GM19467 (cell line): ENCODE measurements at regions not wholly inside any gene's neighbourhood (a gene's known extent, or its start where the extent isn't known, plus 50 kb on each side); places are given as distances from the start of the nearest gene placed in this dataset.

Experiments
- ATAC-seq: cut with Tn5 transposase; IDR thresholded peaks from one replicate; pipeline ENCODE4 v1.9.1; 2021; ENCODE audit warnings: mild to moderate bottlenecking, moderate library complexity; ENCODE audit not compliant: unreplicated experiment

- no peak for ATAC-seq
Observed at GRCh38 chr9:97747201-97747965, 50.2 kb upstream of the XPA start.

DNA sequence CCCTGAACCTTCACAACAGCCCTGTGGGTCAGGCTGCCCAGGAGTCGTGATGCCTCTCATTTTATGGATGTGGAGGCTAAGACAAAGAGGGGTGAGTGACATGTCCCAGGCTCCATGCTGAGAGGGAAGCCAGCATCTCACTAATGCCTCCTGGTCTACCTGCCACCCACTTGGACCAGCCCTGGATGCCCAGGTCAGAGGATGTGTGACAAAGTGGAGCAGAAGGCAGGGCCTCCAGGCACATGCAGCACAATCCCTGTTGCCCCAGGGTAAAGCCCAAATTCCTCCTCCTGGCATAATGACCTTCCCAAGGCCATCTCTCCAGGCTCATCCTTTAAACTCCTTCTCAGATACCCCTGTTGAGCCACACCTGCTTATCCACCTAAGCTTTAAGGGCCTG lies 51.4 kb upstream of the XPA start:
- ATAC-seq: no peak

GRCh38 chr9:97749928-97750327 lies 52.8 kb upstream of the XPA start:
- no peak for ATAC-seq

DNA sequence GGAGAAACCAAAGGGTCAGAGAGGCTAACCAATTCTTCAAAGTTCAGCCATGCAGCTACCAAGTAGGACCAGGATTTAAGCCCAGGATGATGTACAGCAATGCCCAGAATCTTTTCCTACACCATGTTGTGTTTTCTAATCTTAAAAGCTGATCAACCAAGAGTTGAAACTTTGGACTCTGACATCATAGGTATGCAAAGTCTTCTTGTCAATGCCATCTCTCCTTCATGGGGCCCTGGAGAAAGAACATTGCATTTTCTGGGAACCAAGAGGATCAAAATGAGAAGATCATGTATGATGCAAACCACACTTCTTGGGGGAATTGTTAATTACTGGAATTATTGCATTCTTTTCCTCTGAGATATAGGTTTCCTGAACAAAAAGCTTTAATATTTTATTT lies 54.4 kb upstream of the XPA start:
- no peak for ATAC-seq

DNA sequence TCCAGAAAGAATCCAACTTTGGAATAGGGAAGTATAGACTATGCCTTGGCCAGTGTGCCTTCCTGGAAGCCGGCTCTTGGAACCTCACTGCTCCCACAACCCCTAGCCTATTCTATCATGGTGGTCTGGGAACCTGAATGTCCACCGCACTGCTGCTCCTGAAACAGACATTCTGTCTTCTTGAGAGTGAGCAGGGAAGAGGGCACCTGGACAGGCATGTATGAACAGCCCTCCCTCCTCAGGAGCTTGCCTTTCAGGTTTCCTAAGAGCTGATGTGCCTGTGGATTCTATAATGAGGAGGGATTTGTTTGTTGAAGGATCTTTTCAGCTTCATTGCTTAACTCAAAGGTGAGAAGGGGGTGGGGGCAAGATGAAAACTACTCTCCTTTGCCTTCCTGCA lies 55.1 kb upstream of the XPA start:
- no peak for ATAC-seq

DNA sequence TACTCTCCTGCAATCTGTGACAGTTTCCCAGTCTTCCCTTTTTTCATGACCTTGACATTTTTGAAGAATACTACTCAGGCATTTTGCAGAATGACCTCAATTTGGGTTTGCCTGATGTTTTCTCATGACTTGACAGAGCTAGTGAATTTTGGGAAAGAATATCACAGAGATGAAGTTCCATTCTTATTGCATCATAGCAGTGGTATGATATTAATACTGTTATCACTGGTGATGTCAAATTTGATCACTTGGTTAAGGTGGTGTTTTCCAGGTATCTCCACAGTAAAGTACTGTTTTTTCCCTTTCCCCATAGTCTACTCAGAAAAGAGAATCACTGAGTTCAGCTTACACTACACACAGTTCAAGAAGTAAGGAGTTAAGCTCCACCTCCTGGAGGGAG lies 56.2 kb upstream of the XPA start:
- ATAC-seq: no peak

DNA sequence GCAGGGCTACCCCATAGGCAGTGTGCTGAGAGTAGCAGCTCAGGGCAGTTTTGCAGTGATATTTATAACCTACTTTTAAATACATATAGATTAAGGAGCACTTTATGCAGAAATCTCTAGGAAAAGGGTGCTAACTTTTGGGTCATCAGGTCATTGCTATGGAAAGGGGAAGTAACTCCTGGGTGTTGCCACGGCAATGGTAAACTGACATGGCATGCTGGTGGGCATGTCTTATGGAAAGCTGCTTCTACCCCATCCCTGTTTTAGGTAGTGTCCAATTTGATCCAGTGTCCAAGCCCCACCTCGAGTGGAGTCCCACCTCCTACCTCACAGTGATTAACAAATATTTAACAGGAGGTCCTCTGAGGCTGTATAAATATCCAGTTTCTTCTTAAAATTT lies 56.8 kb upstream of the XPA start:
- ATAC-seq: no peak

- no peak for ATAC-seq
Observed at GRCh38 chr9:97755618-97756267, 58.6 kb upstream of the XPA start.

GRCh38 chr9:97756991-97757390 lies 59.9 kb upstream of the XPA start:
- ATAC-seq: no peak

DNA sequence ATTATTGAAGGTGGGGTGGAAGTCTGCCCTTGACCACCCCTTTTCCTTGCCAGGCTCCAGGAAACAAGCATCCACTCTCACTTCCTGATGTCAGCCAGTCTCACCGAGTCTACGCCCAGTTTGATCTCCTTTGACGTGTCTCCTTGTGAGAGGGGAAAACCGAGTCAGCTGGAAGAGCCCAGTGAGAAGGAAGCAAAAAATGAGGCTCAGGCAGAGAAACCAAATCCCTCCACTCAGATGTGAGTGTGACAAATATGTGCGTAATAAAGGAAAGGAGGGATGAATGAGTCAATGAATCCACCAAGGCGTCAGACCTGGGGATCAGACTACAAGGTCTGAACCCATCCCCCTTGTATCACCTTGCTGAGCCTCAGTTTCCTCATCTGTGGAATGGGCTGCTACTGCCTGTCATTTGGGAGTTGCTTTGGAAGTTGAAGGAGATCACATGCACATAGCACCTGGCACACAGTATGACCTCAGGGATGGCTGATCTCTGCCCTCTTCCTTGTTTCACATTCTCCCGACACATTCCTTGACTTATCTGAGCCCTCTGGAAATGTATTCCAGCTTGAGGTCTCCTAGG lies 61.3 kb upstream of the XPA start:
- ATAC-seq: no peak

DNA sequence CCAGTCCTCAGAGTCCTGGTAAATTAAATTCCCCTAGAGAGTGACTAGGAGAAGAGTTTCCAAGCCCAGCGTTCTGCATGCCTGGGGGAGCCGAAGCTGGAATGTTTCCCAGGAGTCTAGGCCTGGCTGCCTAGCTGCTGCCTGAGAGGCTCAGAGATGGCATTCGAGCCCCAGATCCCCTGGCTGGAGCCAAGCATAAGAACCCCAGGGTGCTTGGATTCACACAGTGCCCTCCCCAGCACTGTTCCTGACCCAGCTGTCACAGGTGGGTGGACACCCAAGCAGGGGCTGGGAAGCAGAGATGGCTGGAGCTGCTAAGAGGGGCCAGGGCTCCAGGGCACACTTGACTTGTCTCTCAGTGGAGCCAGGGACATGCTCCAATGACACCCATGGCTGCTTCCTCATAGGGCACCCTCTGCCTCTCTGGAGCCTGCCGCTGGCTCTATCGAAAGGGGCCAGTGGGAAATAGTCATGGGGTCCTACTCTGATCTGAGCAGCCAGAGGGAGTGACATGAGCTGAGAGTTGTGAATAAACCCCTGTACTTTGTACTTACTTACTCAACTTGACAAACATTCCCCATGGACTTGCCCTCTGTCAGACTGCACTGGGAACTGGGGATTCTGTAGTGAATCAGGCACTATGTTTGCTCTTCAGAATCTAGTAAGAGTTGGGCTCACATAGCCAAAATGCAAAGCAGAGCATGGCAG lies 62.6 kb upstream of the XPA start:
- no peak for ATAC-seq

GRCh38 chr9:97761056-97761598 lies 64.0 kb upstream of the XPA start:
- no peak for ATAC-seq

- no peak for ATAC-seq
Observed at GRCh38 chr9:97761879-97762278, 64.7 kb upstream of the XPA start.

DNA sequence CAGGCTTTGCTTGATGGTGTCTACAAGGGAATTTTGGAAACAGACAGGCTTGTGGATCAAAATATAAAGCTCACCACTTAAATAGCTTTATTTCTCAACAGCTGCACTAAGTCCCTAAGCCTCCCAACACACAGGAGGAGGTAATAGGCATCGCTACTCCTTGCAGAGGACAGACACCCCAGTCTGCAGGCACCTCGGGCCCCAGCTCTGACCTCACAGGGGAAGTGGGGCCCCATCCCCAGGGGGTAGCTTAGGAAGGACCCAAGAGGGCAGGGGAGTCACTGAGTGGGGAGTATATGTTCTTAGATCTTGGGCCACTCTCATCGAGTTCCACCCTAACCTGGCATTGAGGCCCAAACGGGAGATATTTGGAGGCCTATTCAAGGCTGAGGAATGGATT lies 66.7 kb upstream of the XPA start:
- no peak for ATAC-seq

- ATAC-seq: no peak
Observed at GRCh38 chr9:97766092-97766491, 69.0 kb upstream of the XPA start.

DNA sequence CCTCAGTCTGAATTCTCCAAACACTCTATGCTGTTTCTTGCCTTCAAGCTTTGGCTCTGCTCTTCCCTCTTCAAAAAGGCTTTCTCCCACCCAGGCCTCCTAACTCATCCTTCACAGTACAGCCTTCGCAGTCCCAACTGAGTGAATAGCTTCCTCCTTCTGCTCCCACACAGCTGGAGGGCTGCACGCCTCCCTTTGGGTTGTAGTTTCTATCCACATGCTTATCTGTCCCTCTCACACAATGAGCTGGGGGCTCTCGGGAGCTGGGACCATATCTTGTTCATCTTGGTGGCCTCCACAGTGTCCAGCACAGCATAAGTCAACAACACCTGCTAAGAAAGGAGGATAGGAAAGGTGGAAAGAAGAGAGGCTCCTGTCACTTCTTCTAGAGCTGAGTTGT lies 69.5 kb upstream of the XPA start:
- ATAC-seq: no peak

- no peak for ATAC-seq
Observed at GRCh38 chr9:97767891-97768290, 70.8 kb upstream of the XPA start.

DNA sequence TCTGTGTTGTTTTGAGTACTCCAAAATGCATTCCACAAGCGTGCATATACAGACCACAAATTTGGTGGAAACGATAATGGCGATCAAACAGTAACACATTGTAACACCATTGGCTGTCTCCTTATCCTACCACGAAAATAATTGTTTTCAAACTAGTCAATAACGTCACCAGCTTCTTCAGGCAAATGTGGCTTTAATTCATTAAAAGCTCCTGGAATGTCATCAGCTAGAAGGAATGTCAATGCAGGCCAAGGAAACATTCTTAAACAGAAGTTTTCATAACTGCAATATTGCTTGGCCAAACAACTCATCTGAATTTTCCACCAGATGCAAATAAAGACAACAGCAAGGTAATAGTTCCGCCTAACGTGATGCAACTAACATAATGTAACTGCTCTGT lies 71.6 kb upstream of the XPA start:
- no peak for ATAC-seq

DNA sequence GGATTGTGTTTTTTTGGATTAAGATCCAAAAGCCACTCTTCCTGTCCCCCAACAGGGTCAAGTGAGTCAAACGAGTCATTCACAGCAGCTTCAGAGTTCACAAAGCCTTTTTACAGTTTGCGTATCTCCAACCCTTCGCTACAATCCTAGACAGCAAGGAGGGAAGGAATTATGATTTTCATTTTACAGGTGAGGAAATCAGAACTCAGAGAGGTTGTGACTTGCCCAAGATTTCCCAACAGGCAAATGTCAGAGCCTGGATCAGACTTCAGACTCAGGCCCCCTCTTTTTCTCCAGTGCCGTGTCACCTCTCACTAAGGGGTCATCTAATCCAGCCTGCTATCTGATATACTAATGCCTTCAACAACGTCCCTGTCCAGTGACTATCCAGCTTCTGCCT lies 72.1 kb upstream of the XPA start:
- no peak for ATAC-seq

DNA sequence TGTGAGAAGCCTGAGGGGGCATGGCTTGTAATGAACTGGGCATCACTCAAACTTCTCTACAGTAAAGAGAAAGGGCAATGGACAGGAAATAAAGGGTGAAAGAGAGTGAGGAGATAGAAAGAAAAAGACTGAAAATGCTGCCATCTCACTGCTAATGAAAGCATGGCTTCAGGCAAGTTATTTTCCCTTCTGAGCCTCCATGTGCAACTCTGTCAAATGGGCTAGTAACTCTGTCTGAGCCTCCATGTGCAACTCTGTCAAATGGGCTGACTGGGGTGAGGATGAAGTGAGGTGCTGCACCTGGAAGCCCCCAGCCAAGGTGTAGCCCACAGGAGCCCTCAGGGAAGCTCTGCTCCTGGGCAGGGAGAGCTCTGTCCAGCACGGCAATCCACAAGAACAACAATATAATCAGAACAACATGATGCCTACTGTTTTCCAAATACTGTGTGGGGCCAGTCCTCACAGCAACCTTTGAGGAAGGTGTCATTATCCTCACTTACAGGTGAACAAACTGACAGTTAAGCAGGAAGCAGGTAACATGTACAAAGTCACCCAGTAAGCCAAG lies 73.8 kb upstream of the XPA start:
- ATAC-seq: no peak

- no peak for ATAC-seq
Observed at GRCh38 chr9:97771641-97772040, 74.5 kb upstream of the XPA start.
